Coronary artery (tissue), 2 donors: ENCODE measurements at regions not wholly inside any gene's neighbourhood (a gene's known extent, or its start where the extent isn't known, plus 50 kb on each side); places are given as distances from the start of the nearest gene placed in this dataset.
A peak's percentile ranks its signal among the peaks of the same experiment; 100 is the strongest.
"Not testable (repeated sequence)": the region's sequence is repeated elsewhere in the genome, so short reads cannot be mapped to it uniquely, and the experiment has no call there.

Experiments used
- DNase-seq: peaks from one replicate; pipeline ENCODE4 v3.0.0-alpha.2; 2017; ENCODE audit warnings: low spot score
- H3K27ac ChIP-seq, 2 donors: fragments of 200-600 bp; sonication (generic); one replicate each; pipeline ENCODE4 v1.5.1; 2016 to 2019
- H3K4me3 ChIP-seq: fragments of 200-600 bp; sonication (generic); 2 replicates; pipeline ENCODE4 v1.5.1; 2016; ENCODE audit warnings: mild to moderate bottlenecking, moderate library complexity
- TF ChIP-seq, protein P1 (sequence below): fragments of 200-600 bp; sonication (generic); IDR thresholded peaks from one replicate; pipeline ENCODE4 v1.5.1; 2019; ENCODE audit warnings: antibody characterized with exemption

DNA sequence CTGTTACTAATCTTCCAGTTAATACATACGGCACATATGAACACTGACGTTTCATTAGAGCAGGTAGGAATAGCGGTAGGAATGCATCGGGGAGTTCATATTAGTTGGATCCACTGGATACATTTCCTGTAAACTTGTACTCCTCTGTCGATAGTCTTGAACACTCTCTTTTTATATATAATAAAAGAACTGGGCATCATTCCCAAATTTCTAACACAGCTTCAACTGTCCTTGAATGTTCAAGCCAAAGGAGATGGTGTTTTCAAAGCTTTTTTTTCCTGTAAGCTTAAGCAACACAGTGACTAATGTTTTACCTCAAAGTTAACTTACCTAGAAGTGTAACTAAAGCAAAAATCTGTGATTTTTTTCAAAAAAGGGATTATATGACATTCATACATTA is 195.3 kb downstream of the UTRN start:
- TF ChIP-seq, protein P1, sequence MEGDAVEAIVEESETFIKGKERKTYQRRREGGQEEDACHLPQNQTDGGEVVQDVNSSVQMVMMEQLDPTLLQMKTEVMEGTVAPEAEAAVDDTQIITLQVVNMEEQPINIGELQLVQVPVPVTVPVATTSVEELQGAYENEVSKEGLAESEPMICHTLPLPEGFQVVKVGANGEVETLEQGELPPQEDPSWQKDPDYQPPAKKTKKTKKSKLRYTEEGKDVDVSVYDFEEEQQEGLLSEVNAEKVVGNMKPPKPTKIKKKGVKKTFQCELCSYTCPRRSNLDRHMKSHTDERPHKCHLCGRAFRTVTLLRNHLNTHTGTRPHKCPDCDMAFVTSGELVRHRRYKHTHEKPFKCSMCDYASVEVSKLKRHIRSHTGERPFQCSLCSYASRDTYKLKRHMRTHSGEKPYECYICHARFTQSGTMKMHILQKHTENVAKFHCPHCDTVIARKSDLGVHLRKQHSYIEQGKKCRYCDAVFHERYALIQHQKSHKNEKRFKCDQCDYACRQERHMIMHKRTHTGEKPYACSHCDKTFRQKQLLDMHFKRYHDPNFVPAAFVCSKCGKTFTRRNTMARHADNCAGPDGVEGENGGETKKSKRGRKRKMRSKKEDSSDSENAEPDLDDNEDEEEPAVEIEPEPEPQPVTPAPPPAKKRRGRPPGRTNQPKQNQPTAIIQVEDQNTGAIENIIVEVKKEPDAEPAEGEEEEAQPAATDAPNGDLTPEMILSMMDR = no peak
- no peak for DNase-seq
- no peak overlapping the region for H3K4me3 ChIP-seq
- no peak overlapping the region for H3K27ac ChIP-seq

DNA sequence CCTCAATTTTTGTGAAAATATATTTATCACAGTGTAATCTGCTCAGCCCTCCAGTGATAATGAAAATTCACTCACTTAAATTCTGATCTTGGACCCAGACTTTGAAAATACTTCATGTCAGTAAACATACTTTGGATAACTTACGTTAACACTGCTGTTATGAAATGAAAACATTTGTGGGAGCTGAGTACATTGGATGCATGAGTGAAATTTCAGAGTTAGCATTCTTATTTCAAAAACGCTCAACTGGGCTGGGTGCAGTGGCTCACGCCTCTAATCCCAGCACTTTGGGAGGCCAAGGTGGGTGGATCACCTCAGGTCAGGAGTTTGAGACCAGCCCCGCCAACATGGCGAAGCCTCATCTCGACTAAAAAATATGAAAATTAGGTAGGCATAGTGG is 196.4 kb downstream of the UTRN start:
- TF ChIP-seq, protein P1 = no peak
- DNase-seq = no peak
- Histone ChIP-seq H3K4me3 (no peak overlapping the region), H3K27ac (peak overlapping the region in 1 of 2 donors; percentile 29)

DNA sequence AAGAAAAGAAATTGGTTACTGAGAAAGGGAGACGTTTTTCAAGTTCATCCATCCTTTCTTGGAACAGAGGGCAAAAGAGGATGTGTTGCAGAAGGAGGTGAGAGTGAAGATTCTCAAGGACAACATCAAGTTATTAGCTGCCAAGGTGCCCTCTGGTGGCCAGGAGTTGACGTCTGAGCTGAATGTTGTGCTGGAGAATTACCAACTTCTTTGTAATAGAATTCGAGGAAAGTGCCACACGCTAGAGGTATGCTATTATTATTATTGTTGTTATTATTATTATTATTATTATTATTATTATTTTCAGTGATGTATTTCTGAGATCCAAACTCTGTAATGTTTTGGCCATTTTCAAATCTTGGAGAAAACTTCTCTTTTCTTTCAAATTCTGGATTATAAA is 197.0 kb downstream of the UTRN start:
- TF ChIP-seq, protein P1 = no peak
- no peak overlapping the region for H3K27ac ChIP-seq
- no peak for DNase-seq
- H3K4me3 ChIP-seq = no peak overlapping the region

DNA sequence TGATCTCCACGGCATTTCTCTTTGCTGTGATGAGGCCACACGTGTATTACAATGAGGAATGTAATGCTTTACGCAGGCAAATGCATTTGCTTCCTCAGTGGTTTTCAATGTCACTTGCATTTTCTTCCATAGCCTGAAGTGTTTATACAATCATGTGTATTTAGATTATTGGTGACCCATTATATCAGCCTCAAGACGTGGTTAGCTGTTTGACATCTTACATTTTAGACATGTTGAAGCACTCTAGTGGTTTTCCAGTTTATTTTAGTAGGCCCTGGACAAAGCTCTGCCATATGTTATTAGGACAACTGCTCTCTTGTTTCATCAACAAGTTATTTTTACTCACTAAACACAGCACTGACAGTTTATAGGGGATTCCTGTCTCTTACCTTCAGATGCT is 200.4 kb downstream of the UTRN start:
- H3K4me3 ChIP-seq = no peak overlapping the region
- TF ChIP-seq, protein P1 = no peak
- DNase-seq = no peak
- no peak overlapping the region for H3K27ac ChIP-seq

DNA sequence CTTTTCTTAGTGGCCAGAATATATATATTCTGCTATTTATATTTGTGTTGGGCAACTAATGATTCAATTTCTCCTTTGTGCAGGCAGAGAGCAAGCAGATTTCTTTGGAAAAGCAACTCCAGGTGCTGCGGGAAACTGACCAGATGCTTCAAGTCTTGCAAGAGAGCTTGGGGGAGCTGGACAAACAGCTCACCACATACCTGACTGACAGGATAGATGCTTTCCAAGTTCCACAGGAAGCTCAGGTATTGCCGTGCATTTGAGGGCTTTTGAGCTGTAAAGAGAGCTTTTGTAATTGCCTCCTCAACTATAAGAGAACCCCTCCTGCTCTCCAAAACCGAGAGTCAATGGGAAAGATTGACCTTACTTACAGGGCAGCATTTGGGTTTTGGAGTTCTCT is 203.5 kb downstream of the UTRN start:
- TF ChIP-seq, protein P1 = no peak
- no peak overlapping the region for H3K4me3 ChIP-seq
- no peak overlapping the region for H3K27ac ChIP-seq
- no peak for DNase-seq

DNA sequence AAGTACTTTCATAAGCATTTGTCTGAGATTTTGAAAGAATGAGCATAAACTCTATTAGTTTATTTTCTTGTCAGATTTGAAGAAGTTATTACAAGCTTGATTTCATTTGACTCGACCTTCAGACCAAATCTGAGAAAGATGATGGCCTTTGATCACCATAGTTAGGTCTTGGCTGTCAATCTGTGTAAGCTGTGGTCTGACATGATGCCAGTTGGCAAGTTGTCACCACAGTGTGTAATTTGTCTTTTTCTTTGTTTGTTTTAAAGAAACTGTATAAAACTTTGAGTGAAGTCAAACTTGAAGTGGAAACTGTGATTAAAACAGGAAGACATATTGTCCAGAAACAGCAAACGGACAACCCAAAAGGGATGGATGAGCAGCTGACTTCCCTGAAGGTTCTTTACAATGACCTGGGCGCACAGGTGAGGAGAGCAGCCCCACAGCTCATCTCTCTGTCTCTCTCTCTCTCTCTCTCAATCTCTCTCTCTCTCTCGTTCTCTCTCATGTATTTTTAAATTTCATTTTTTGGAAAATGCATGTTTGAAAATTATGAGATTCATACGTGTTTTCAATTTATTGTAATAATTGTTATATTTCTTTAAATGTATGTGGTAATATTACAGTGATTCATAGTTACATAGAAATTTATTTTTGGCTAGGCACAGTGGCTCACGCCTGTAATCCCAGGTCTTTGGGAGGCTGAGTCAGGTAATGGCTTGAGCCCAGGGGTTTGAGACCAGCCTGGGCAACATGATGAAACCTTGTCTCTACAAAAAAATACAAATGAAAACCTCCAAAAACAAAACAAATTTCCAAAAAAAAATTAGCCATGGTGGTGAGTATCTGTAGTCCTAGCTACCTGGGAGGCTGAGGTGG is 208.1 kb downstream of the UTRN start:
- no peak for DNase-seq
- TF ChIP-seq, protein P1 = no peak
- no peak overlapping the region for H3K4me3 ChIP-seq
- H3K27ac ChIP-seq = no peak overlapping the region

DNA sequence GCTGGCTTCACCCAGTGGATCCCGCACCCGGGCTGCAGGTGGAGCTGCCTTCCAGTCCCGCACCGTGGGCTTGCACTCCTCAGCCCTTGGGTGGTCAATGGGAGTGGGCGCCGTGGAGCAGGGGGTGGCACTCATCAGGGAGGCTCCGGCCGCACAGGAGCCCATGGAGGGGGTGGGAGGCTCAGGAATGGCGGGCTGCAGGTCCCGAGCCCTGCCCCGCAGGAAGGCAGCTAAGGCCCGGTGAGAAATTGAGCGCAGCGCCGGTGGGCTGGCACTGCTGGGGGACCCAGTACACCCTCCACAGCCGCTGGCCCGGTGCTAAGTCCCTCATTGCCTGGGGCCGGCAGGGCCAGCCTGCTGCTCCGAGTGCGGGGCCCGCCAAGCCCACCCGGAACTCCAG is 209.9 kb downstream of the UTRN start:
- H3K27ac ChIP-seq, DNase-seq, H3K4me3 ChIP-seq: not testable (repeated sequence)
